HepG2 (cell line): ENCODE measurements at regions not wholly inside any gene's neighbourhood (a gene's known extent, or its start where the extent isn't known, plus 50 kb on each side); places are given as distances from the start of the nearest gene placed in this dataset.

Source experiments
- ATAC-seq: fragments of 200-7000 bp; cut with Tn5 transposase; 3 replicates; pipeline ENCODE4 v1.9.1; 2020; ENCODE audit warnings: mild to moderate bottlenecking, moderate library complexity
- BruUV-seq: library from RNA; stranded (reverse); fragments of 400-500 nt; replicated peaks from 2 replicates; lab custom pipeline; 2021; lab: Mats Ljungman, UMichigan
- CTCF ChIA-PET: fragments of 300-600 bp; formaldehyde crosslinking; extraction: SDS; loops from one replicate; lab custom pipeline; 2021; ENCODE audit warnings: low total read pairs, inconsistent platforms, low intra/inter-chr PET ratio; lab: Yijun Ruan, JAX
- POLR2A ChIA-PET: fragments of 350-600 bp; sonication (Branson Sonifier 250); formaldehyde crosslinking; loops from one replicate; lab custom pipeline; 2020; ENCODE audit warnings: antibody characterized with exemption, inconsistent platforms; lab: Yijun Ruan, JAX
- DNase-seq: peaks from one replicate; pipeline ENCODE4 v3.0.0-alpha.2; 2015; ENCODE audit warnings: low spot score
- FAIRE-seq: peaks from 3 replicates; lab custom pipeline; 2011; peaks lifted over from hg19 to GRCh38; lab: Jason Lieb, UNC
- H2AFZ ChIP-seq: one replicate; pipeline ENCODE4 v1.6.1; 2011; ENCODE audit warnings: low read length, inconsistent platforms
- H3K27ac ChIP-seq: fragments of 300-600 bp; 3 replicates; pipeline ENCODE4 v1.8.0; 2011; ENCODE audit warnings: mixed run types, mild to moderate bottlenecking, mixed read lengths, low read length, inconsistent platforms; ENCODE audit not compliant: insufficient read depth; ENCODE audit errors: extremely low read length
- H3K27me3 ChIP-seq, 2 experiments: fragments of 200-600 bp in 1 of 2; 2 replicates in 1 of 2; 3 replicates in 1 of 2; pipeline versions ENCODE4 v1.6.0 to v1.8.0; 2011; ENCODE audit warnings: low read length in 2 of 2, mild to moderate bottlenecking in 2 of 2, moderate library complexity in 2 of 2, inconsistent platforms in 1 of 2; ENCODE audit not compliant: insufficient read depth in 2 of 2, control insufficient read depth in 1 of 2
- H3K36me3 ChIP-seq, 2 experiments: fragments of 200-600 bp in 1 of 2; replicated peaks in 1 of 2; 2 replicates in 1 of 2; 3 replicates in 1 of 2; pipeline versions ENCODE4 v1.5.1 to v1.8.0; 2011; ENCODE audit warnings: low read length in 2 of 2, inconsistent platforms in 1 of 2; ENCODE audit not compliant: insufficient read depth in 2 of 2, control insufficient read depth in 1 of 2
- H3K4me1 ChIP-seq: 2 replicates; pipeline ENCODE4 v1.5.1; 2012; ENCODE audit warnings: low read length, inconsistent platforms; ENCODE audit not compliant: insufficient read depth
- H3K4me2 ChIP-seq: 2 replicates; pipeline ENCODE4 v1.6.0; 2011; ENCODE audit warnings: low read depth, low read length, inconsistent platforms
- H3K4me3 ChIP-seq, 3 experiments: fragments of 200-600 bp in 1 of 3; sonication (generic), shearing (Covaris generic) in 1 of 3; replicated peaks in 1 of 3; 2 replicates each; pipeline ENCODE4 v1.5.1; 2011 to 2016; ENCODE audit warnings: low read length in 3 of 3, inconsistent platforms in 2 of 3, low read depth in 2 of 3, mild to moderate bottlenecking in 2 of 3, control low read depth in 1 of 3, mixed read lengths in 1 of 3; ENCODE audit not compliant: insufficient read depth in 1 of 3
- H3K79me2 ChIP-seq: one replicate; pipeline ENCODE4 v1.6.1; 2011; ENCODE audit warnings: low read length, inconsistent platforms; ENCODE audit not compliant: insufficient read depth
- H3K9ac ChIP-seq: 2 replicates; pipeline ENCODE4 v1.6.0; 2011; ENCODE audit warnings: mild to moderate bottlenecking, low read depth, low read length, inconsistent platforms; ENCODE audit not compliant: insufficient read depth
- H3K9me3 ChIP-seq: 2 replicates; pipeline ENCODE4 v1.5.1; 2012; ENCODE audit warnings: mild to moderate bottlenecking, low read length
- H4K20me1 ChIP-seq: 2 replicates; pipeline ENCODE4 v1.6.0; 2011; ENCODE audit warnings: inconsistent platforms, mild to moderate bottlenecking, low read length, moderate library complexity; ENCODE audit not compliant: insufficient read depth
- CBX5 ChIP-seq: sonication (generic); formaldehyde crosslinking; IDR thresholded peaks from 2 replicates; pipeline ENCODE4 v1.4.0; 2020; ENCODE audit warnings: missing genetic modification reagents, borderline replicate concordance
- CEBPB ChIP-seq: IDR thresholded peaks from 2 replicates; pipeline ENCODE4 v1.6.1; 2011; ENCODE audit warnings: low read depth, low read length, improper control_type of control experiment, borderline replicate concordance
- HNF4A ChIP-seq: sonication (generic); formaldehyde crosslinking; IDR thresholded peaks from 2 replicates; pipeline ENCODE4 v1.4.0; 2020; ENCODE audit warnings: missing genetic modification reagents
- NCOR1 ChIP-seq: fragments of 200-600 bp; sonication (generic); IDR thresholded peaks from 2 replicates; pipeline ENCODE4 v1.7.0; 2017; ENCODE audit warnings: antibody characterized with exemption, low read length, borderline replicate concordance
- ONECUT2 ChIP-seq: sonication (generic); formaldehyde crosslinking; IDR thresholded peaks from 2 replicates; pipeline ENCODE4 v1.4.0; 2020; ENCODE audit warnings: missing genetic modification reagents
- RBAK ChIP-seq: sonication (generic); formaldehyde crosslinking; IDR thresholded peaks from 2 replicates; pipeline ENCODE4 v1.5.1; 2020; ENCODE audit warnings: mild to moderate bottlenecking, missing genetic modification reagents
- SNAI1 ChIP-seq: sonication (generic); formaldehyde crosslinking; IDR thresholded peaks from 2 replicates; pipeline ENCODE4 v1.5.0; 2020; ENCODE audit warnings: mild to moderate bottlenecking, missing genetic modification reagents, borderline replicate concordance
- ZKSCAN1 ChIP-seq: fragments of 150-350 bp; IDR thresholded peaks from 2 replicates; pipeline ENCODE4 v1.6.1; 2014; ENCODE audit warnings: low read length
- ZKSCAN5 ChIP-seq: sonication (generic); formaldehyde crosslinking; IDR thresholded peaks from 2 replicates; pipeline ENCODE4 v1.5.1; 2020; ENCODE audit warnings: mild to moderate bottlenecking, missing genetic modification reagents
- ZNF12 ChIP-seq: sonication (generic); formaldehyde crosslinking; IDR thresholded peaks from 2 replicates; pipeline ENCODE4 v1.5.0; 2020; ENCODE audit warnings: missing genetic modification reagents
- ZNF333 ChIP-seq: sonication (generic); formaldehyde crosslinking; IDR thresholded peaks from 2 replicates; pipeline ENCODE4 v1.4.0; 2020; ENCODE audit warnings: mild to moderate bottlenecking, missing genetic modification reagents, borderline replicate concordance
- WGBS: methylation state at CpG from one replicate; pipeline ENCODE4 v1.1.6; 2017; ENCODE audit warnings: low lambda C conversion rate; 5-methylcytosine and 5-hydroxymethylcytosine counted together
- in situ Hi-C: cut with HindIII; loops from 2 replicates; pipeline ENCODE4 v1.10.0; 2017; ENCODE audit warnings: low pct_unique_long_range_greater_than_20kb; ENCODE audit not compliant: extremely low pct_ligation_motif_present
- intact Hi-C: fragments of 100-400 bp; cut with micrococcal nuclease; formaldehyde crosslinking; loops from one replicate; pipeline ENCODE4 v1.10.0; 2022; ENCODE audit not compliant: unreplicated experiment

GRCh38 chr12:115108129-115109100, 424.4 kb upstream of the TBX3 start:
- H2AFZ ChIP-seq, result no peak overlapping the region
- in situ Hi-C loops (no loop called here), intact Hi-C loops (no loop called here)
- ATAC-seq (peak; percentile 44), DNase-seq (no peak), FAIRE-seq (no peak)
- H3K27me3 ChIP-seq, result no peaks in the 10 kb centered on the region; a peak in 1 of 5 replicates
- H3K4me2 ChIP-seq, result no peak overlapping the region
- CTCF ChIA-PET, result no interaction called here
- H3K27ac ChIP-seq, result no peak overlapping the region
- no peaks in the 10 kb centered on the region for H3K79me2 ChIP-seq
- POLR2A ChIA-PET, result interaction anchor here (0.6 to 1.4 kb wide), 3 partner anchors 14 to 424 kb away, joined by 3 to 7 read pairs (median 4); partner anchors contain the start of gene TBX3
- TF ChIP-seq ZKSCAN1 (peak; percentile 83), ONECUT2 (CRISPR knock-in tag) (no peak), ZKSCAN5 (CRISPR knock-in tag) (no peak), HNF4A (CRISPR knock-in tag) (peak; percentile 19; the same call in 1 of the 2 replicates), CEBPB (peak; percentile 74; the same call in 1 of the 2 replicates), SNAI1 (no peak), CBX5 (CRISPR knock-in tag) (no peak), NCOR1 (0 out of 2 replicates have a peak, but pooled peaks have one; percentile 27), RBAK (CRISPR knock-in tag) (peak; percentile 93), ZNF12 (peak; percentile 85), ZNF333 (CRISPR knock-in tag) (no peak)
- BruUV-seq, result no TSS peak
- H3K9ac ChIP-seq, result no peak overlapping the region
- no peak overlapping the region for H3K4me3 ChIP-seq
- H4K20me1 ChIP-seq, result no peaks in the 10 kb centered on the region
- H3K36me3 ChIP-seq, result no peaks in the 10 kb centered on the region
- H3K9me3 ChIP-seq, result no peaks in the 10 kb centered on the region
- WGBS, result 64% methylated on average over 3 of the region's 3 CpGs
- peaks cover 11% of the 10 kb centered on the region for H3K4me1 ChIP-seq
